ENCODE measurements at regions not wholly inside any gene's neighbourhood (a gene's known extent, or its start where the extent isn't known, plus 50 kb on each side); places are given as distances from the start of the nearest gene placed in this dataset.
A peak's percentile ranks its signal among the peaks of the same experiment; 100 is the strongest.
"Not testable (repeated sequence)": the region's sequence is repeated elsewhere in the genome, so short reads cannot be mapped to it uniquely, and the experiment has no call there.

DNA sequence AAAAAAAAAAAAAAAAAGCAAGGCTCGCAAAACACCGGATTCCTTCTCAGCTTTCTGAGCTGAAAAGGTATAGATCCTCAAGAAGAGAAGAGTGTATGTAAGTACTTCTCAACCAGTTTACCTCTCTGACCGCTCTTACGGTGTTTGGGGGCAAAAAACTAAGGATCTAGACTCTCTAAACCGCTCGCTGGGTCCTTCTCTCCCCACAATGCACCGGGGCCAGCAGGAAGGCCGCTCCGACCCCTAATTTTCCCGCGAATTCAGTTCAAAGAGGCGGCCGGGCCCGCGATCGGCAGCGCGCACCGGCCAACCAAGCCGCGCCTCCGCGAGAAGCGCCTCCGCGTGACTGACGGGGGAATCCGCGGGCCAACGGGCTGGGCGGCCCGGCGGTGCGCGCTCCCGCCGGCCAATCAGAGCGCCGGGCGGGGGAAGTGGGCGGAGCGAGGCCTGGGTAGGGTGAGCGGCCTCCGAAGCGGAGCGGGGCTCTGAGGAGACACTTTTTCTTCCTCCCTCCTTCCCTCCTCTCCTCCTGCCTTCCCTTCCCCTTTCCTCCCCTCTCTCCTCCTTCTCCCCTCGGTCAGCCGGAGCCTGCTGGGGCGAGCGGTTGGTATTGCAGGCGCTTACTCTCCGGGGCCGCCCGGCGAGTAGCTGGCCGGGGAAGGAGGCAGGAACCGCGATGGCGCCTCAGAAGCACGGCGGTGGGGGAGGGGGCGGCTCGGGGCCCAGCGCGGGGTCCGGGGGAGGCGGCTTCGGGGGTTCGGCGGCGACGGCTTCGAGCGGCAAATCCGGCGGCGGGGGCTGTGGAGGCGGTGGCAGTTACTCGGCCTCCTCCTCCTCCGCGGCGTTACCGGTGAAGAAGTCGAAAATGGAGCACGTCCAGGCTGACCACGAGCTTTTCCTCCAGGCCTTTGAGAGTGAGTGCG lies 93.0 kb downstream of the CRLF3 start:
- peak; percentile 69 for DNase-seq (ENCODE audit: low read depth)

DNA sequence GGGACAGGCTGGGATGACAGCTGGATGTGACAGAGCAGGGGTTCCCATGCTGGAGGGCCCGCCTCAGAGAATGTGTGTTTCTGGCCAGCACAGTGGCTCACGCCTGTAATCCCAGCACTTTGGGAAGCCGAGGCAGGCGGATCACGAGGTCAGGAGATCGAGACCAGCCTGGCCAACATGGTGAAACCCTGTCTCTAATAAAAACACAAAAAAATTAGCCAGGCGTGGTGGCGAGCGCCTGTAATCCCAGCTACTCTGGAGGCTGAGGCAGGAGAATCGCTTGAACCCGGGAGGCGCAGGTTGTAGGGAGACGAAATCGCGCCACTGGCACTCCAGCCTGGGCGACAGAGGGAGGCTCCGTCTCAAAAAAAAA lies 93.7 kb downstream of the CRLF3 start:
- DNase-seq (ENCODE audit: low read depth) = not testable (repeated sequence)

DNA sequence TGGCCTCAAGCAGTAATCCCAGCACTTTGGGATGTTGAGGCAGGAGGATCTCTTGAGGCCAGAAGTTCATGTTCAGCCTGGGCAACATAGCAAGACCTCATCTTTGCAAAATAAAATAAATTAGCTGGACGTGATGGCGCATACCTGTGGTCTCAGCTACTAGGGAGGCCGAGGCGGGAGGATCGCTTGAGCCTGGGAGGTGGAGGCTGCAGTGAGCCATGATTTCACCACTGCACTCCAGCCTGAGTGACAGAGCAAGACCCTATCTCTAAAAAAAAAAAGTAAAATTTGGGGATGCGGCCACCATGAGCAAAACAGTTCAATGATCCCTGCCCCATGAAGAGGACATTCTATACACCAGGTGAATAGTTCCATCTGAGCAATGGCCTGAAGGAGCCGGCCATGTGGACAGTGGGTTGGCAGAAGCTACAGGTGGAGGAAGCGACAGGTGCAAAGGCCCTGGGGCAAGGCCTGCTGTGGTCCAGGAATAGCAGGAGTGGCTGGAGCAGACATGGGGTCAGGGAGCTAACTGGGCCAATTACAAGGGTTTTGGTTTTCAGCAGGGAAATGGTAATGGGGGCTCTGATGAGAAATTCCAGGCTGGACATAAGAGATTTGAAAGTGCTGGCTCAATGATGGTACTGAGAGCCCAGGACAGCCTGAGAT lies 94.2 kb downstream of the CRLF3 start:
- DNase-seq (ENCODE audit: low read depth) = not testable (repeated sequence)

DNA sequence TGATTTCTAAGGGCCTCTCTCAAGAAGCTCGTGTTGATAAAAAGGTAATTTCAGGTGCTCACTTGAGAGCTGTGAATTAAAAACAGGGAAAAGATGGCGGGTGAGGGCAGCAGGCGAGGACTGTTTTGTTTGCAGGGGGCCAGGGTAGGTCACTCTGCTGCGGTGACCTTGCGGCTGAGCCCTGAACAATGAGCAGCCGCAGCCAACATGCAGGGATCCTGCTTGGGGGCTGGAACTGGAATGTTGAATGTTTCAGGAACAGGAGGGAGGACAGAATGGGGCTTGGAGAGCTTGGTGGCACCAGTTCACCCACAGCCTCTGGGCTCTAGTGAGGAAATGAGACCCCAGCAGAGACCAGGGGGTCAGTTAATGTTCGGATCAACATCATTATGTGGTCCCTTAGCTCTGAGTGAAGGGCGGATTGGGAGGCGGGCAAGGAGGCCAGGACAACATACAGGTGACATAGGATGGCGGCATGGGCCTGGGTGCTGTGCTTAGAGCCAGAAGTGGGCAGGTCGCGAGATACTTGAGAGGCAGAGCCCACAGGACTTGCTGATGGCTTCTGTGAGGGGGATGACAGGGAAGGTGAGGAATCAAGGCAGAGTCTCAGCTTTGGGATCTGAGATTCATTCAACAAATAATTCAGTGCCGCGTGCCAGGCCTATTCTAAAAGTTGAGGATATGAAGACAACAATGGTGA lies 94.9 kb downstream of the CRLF3 start:
- DNase-seq (ENCODE audit: low read depth) = not testable (repeated sequence)

DNA sequence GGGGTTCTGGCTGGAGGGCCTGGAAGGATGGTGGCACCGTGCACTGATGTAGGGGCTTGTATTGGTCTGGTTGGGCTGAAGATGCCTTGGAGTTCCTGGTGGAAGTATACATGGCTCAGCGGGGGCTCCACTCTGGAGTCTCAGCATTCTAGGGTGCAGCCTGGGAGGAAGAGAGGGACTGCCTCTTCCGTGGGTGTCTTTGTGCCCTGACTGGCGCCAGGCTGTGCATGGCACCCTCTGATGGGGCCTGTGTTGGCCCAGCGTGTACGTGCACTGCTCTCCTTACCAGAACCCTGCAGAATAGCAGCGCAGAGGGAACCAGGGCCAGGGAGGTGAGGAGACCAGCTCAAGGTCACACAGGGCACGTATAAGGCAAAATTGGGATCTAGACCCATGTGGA lies 97.0 kb downstream of the CRLF3 start:
- DNase-seq (ENCODE audit: low read depth) = not testable (repeated sequence)

DNA sequence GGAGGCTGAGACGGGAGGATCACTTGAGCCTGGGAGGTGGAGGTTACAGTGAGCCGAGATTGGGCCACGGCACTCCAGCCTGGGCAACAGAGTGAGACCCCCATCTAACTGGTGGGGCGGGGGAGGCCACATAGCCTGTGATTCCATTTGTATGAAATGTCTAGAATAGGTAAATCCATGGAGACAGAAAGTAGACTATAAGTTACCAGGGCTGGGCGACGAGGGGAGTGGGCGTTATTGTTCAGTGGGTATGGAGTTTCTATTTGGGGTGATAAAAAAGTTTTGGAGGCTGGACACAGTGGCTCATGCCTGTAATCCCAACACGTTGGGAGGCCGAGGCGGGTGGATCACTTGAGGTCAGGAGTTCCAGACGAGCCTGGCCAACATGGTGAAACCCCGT lies 97.8 kb downstream of the CRLF3 start:
- not testable (repeated sequence) for DNase-seq (ENCODE audit: low read depth)

DNA sequence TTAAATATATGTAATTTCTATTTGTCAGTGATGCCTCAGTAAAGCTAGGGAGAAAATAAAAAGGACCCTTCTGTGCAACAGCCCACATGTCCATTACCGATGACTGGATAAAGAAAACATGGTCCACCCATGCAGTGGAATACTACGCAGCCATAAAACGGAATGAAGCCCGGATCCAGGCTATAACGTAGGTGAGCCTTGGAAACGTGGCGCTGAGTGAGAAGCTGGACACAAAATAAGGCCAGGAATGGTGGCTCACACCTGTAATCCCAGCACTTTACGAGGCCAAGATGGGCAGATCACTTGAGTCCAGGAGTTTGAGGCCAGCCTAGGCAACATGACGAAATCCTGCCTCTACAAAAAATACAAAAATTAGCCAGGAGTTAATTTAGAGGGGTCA lies 98.2 kb downstream of the CRLF3 start:
- DNase-seq (ENCODE audit: low read depth) = not testable (repeated sequence)

DNA sequence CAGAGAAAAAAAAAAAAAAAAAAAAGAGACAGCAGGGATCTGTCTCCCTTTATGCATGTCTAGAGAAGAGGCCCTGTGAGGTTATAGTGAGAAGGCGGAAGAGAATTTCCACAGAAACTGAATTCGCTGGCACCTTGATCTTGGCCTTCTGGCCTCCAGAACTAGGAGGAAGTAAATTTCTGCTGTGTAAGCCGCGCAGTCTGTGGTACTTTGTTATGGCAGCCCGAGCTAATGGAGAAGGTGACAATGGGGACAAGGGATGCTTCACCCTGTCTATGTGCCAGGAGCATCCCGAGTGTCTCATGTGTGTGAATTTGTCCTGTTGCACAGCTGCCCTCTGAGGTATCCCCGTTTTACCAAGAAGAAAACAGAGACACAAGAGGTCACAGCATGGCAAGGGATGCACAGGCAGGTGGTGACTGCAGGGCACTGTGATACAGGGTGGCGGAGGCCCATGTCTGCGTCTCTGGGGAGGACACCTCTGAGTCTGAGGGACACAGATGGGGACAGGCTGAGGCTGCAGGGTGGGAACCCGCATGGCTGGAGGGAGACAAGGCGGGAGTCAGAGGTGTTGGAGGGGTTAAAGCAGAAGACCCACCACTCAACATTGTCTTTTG lies 100.3 kb downstream of the CRLF3 start:
- not testable (repeated sequence) for DNase-seq (ENCODE audit: low read depth)

DNA sequence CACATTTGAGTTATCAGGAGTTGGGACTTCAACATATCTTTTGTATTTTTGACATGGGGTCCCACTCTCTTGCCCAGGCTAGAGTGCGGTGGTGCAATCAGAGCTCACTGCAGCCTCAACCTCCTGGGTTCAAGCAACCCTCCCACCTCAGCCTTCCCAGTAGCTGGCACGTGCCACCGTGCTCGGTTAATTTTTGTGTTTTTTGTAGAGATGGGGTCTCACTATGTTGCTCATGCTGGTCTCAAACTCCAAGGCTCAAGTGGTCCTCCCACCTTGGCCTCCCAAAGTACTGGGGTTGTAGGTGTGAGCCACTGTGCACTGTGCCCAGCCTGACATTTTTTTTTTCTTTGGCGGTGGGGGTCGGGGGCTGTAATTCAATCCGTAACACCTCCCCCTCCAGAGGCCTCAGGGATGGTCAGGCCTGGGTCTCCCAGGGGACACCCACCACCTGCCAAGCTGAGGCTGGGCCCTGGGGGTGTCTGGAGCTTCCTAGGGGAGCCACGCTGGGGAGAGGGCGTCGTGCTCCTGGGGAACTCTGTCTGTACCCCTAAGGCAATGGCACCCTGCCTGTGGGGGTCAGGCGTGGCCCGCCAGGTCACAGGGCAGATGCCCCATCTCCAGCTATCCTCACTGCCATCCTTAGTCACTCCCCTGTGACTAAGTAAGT lies 102.2 kb downstream of the CRLF3 start:
- DNase-seq (ENCODE audit: low read depth) = not testable (repeated sequence)

DNA sequence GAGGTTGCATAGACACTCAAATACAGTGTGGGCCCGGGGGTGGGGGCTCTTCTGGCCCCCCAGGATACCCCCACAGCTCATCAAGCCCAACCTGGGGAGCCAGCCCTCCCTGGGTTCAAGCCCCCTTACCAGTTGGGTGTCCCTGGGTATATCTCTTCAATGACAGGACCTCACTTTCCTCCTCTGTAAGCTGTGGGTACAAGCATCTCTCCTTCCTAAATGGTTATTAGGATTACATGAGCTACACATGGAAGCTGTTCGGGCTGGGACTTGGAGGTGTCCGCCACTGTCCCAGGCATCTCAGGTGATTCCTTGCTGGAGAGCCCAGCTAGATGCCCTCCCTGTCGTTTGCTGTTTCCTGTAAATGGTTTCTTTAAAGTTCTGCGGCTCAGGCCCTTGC lies 103.5 kb downstream of the CRLF3 start:
- DNase-seq (ENCODE audit: low read depth) = not testable (repeated sequence)

DNA sequence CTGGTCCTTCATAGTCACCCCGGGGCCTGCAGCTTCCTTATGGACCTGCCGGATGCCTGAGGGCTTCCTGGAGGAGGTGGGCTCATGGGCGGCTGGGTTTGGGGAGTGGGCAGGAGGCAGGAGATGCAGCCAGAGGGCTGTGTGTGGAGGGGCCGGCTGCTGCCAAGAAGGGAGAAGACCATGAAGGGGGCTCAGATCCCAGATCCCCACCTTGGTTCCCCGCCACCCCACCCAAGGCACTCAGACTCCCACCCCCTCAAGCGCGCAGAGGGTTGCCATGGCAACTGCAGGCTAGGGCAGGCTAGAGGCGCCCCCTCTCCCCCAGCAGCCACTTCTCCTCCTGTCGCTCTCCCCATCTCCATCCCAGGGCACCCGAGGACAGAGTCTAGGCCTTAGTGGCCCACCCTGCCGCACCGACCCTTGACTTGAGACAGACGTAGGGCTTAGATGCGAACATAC lies 104.5 kb downstream of the CRLF3 start:
- no peak for DNase-seq (ENCODE audit: low read depth)

DNA sequence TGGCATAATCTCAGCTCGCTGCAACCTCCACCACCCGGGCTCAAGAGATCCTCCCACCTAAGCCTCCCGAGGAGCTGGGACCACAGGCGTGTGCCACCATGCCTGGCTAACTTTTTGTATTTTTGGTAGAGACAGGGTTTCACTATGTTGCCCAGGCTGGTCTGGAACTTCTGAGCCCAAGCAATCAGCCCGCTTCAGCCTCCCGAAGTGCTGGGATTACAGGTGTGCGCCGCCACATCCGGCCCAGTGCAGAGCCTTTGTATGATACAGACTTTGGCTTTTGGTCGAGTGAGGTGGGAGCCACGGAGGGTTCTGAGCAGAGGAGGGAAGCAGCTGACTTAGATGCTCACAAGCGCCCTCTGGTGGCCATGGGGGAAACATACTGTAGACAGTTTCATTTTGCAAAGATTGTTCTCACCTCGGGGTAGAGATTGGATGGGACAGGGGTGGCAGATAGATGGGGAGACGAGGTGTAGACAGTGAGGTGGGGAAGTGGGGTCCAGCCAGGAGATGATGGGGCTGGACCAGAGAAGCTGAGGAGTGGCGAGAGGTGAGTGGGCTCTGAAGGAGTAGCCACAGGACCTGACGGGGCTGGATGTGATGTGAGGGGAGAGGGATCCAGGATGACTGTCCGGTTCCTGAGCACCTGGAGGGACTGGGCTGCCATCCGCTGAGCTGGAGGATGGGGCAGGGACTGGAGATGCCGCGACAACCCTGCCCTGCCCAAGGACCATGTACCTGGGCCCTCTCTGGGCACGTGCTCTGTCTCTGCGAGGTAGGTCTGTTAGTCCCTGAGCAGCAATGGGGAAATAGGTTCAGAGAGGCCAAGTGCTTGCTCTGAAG lies 105.1 kb downstream of the CRLF3 start:
- DNase-seq (ENCODE audit: low read depth) = peak; percentile 40

DNA sequence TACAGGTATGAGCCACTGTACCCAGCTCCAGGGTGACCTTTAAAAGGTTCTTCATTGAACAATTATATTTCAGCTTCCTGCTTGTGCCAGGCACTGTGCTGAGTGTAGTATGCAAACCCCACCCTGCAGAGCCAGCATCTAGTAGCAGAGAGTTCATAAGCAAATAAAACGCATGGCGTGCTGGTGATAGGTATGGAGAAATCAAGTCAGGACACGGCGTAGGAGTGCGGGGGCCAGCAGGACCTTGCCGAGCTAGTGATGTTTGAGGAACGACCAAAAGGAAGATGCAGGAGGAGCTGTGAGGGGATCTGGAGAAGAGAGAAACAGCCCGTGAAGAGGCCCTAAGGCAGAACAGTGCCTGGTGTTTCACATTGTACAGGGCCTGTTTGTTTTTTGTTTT lies 105.8 kb downstream of the CRLF3 start:
- not testable (repeated sequence) for DNase-seq (ENCODE audit: low read depth)

DNA sequence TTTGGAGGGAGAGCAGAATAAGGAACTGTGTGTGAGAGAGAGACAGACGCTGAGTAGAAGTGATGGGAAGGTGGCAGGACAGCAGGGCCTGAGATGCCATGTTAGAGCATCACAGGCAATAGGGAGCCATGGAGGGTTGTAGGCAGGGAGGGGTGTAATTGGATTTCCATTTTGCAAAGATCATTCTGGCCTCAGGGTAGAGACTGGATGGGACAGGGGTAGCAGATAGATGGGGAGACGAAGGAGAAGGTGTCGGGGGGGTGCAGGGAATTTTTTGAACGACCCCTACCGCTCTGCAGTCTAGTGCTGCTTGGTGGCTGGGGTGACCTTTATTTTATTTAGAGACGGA lies 106.4 kb downstream of the CRLF3 start:
- DNase-seq (ENCODE audit: low read depth) = not testable (repeated sequence)

DNA sequence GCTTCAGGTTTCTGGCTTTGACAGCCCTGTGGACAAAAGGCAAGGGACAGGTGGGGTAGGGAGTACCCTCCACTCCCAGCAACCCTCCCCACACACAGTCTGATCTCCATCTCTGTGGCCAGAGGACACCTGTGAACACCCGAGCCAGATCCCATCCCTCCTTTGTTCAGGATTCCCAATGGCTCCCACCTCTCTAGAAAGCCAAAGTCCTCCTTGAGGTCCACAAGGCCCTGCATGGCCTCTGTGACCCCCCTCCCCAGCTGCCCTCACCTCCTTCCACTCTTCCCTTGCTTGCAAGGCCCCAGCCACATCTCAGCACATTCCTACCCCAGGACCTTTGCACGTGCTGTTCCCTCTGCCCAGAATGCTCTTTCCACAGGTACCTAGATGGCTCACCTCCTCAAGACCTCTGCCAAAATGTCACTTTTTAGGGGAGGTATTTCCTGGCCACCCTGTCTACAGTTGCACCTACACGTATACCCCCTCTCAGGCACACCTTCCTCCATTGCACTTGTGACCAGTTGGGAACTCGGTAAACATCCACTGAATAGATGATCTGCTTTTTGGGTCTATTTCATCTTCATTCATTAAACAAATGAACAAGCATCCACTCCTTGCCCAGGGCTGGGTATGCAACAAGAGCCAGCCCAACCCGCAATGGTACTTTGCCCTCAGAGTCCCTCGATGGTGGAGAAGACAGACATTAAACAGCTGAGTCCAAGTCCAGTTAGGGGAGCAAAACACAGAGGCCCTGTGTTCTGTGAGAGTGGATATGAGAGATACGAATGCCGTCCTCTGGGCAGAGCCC lies 107.0 kb downstream of the CRLF3 start:
- no peak for DNase-seq (ENCODE audit: low read depth)

DNA sequence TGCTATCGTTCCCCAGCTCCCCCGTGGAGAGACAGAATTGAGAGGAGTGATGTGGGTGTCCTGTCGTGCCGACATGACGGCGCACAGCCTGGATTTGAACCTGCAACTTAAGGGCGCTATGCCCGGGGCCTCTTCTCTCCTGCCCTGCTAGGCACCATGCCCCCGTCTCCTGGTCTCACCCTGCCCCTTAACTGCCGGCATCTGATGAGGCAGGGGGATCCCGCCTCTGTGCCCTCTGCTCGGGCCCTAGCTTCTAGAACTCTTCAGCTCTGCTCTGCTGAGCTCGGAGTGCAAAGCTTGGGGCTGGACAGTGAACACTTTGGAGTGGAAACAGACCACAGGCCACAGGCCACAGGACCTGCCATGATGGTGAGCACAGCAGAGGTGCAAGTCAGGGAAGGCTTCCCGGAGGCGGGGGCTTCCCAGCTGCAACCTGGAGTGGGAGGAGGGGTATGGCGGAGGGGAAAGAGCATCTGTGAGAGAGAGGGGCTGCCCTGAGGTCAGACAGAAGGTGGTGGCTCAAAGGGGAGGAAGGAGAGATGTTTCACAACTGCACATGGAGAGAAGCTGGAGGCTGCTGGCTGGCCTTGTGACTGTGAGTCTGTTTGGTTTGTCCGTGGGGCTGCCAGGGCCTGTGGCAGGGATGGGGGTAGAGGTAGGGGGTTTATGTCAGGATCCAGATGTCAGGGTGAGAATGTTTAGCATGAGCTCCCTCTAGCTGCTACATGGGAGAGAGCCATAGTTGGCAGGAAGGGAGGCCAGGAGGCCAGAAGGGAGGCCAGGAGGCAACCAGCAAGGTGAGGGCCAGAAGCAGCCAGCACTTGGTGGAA lies 107.8 kb downstream of the CRLF3 start:
- no peak for DNase-seq (ENCODE audit: low read depth)

DNA sequence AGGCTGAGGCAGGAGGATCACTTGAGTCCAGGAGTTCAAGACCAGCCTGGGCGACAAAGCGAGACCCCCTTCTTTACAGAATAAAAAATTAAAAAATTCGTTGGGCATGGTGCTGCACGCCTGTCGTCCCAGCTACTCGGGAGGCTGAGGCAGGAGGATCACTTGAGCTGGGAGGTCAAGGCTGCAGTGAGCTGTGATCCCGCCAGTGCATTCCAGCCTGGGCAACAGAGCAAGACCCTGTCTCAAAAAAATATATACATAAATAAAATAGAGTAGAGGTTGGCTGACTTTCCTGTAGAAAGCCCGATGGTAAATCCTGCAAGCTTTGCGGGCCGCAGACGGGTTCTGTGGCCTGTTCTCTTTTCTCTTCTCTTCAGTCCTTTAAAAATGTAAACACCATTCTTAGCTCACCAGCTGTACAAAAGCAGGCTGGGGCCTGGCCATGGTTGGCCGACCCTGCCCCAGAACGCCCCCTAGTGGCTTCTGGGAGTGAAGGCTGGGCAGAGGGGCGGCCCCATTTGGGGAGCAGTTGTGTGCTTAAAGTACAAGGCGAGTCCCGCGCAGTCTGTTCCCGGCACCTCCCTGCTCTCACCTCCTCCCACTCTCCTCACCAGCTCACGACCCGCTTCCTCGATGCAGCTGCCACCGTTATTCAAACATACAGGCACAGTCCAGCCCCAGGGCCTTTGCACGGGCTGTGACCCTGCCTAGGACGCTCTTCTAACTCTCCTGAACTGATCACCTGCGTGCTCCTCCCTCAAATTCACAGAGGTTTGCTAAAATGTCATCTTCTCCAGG lies 109.5 kb downstream of the CRLF3 start:
- DNase-seq (ENCODE audit: low read depth) = not testable (repeated sequence)

DNA sequence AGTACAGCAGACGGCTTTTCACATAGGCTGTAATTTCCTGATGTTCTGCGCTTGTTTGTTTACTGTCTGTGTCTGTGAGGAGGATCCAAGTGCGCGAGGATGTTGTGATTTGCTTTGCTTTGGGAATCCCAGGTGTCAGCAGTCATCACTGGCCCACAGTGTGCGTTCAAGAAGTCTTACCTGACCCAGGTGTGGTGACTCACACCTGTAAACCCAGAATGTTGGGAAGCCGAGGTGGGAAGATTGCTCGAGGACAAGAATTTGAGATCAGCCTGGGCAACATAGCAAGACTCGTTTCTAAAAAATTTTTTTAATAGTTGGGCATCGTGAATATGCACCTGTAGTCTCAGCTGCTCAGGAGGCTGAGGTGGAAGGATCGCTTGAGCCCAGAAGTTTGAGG lies 110.7 kb downstream of the CRLF3 start:
- DNase-seq (ENCODE audit: low read depth) = not testable (repeated sequence)
